PC-3 (cell line): ENCODE measurements at regions not wholly inside any gene's neighbourhood (a gene's known extent, or its start where the extent isn't known, plus 50 kb on each side); places are given as distances from the start of the nearest gene placed in this dataset.

ENCODE experiments used
- ATAC-seq: fragments of 200-7000 bp; cut with Tn5 transposase; 2 replicates; pipeline ENCODE4 v1.9.1; 2020; ENCODE audit warnings: mild to moderate bottlenecking, moderate library complexity
- BruUV-seq: library from RNA; stranded (reverse); fragments of 400-500 nt; replicated peaks from 2 replicates; lab custom pipeline; 2021; lab: Mats Ljungman, UMichigan
- CTCF ChIA-PET: fragments of 300-600 bp; sonication (Branson Sonifier 250); formaldehyde crosslinking; loops from one replicate; lab custom pipeline; 2022; ENCODE audit warnings: antibody characterized with exemption; lab: Charles Lee
- POLR2A ChIA-PET: fragments of 300-600 bp; sonication (Branson Sonifier 250); formaldehyde crosslinking; loops from one replicate; lab custom pipeline; 2022; ENCODE audit warnings: antibody characterized with exemption; ENCODE audit not compliant: unreplicated experiment; lab: Charles Lee
- DNase-seq: peaks from one replicate; pipeline ENCODE4 v3.0.0-alpha.2; 2015
- H2AFZ ChIP-seq: fragments of 300-600 bp; sonication (generic); 2 replicates; pipeline ENCODE4 v1.6.0; 2016; ENCODE audit warnings: antibody characterized with exemption, low read length
- H3F3A ChIP-seq: fragments of 300-600 bp; sonication (generic); one replicate; pipeline ENCODE4 v1.6.0; 2017; ENCODE audit warnings: antibody characterized with exemption, low read length, control low read depth, mild to moderate bottlenecking; ENCODE audit not compliant: unreplicated experiment
- H3K27ac ChIP-seq: fragments of 300-600 bp; sonication (generic); 2 replicates; pipeline ENCODE4 v1.5.1; 2016; ENCODE audit warnings: mild to moderate bottlenecking, low read length
- H3K27me3 ChIP-seq: fragments of 300-600 bp; sonication (generic); 2 replicates; pipeline ENCODE4 v1.6.1; 2016; ENCODE audit warnings: low read length, mixed read lengths
- H3K36me3 ChIP-seq: fragments of 300-600 bp; sonication (generic); 2 replicates; pipeline ENCODE4 v1.6.1; 2016; ENCODE audit warnings: low read depth, mixed run types, low read length, mixed read lengths
- H3K4me1 ChIP-seq: fragments of 300-600 bp; sonication (generic); 2 replicates; pipeline ENCODE4 v1.5.1; 2016; ENCODE audit warnings: low read length; ENCODE audit not compliant: insufficient read depth
- H3K4me2 ChIP-seq: fragments of 300-600 bp; sonication (generic); 2 replicates; pipeline ENCODE4 v1.6.0; 2016; ENCODE audit warnings: low read length
- H3K4me3 ChIP-seq: fragments of 300-600 bp; sonication (generic); 2 replicates; pipeline ENCODE4 v1.5.1; 2016; ENCODE audit warnings: mild to moderate bottlenecking, low read length, mixed read lengths
- H3K79me2 ChIP-seq: fragments of 300-600 bp; sonication (generic); 2 replicates; pipeline ENCODE4 v1.6.1; 2017; ENCODE audit warnings: low read length, mixed read lengths
- H3K9ac ChIP-seq: fragments of 300-600 bp; sonication (generic); 2 replicates; pipeline ENCODE4 v1.6.0; 2016; ENCODE audit warnings: mild to moderate bottlenecking, low read length
- H3K9me2 ChIP-seq: fragments of 300-600 bp; sonication (generic); replicated peaks from 2 replicates; pipeline ENCODE4 v1.6.1; 2016; ENCODE audit warnings: mixed run types, low read length, mixed read lengths
- H3K9me3 ChIP-seq: fragments of 300-600 bp; sonication (generic); 2 replicates; pipeline ENCODE4 v1.6.1; 2016; ENCODE audit warnings: low read length, mixed read lengths
- H4K20me1 ChIP-seq: fragments of 300-600 bp; sonication (generic); 2 replicates; pipeline ENCODE4 v1.6.1; 2016; ENCODE audit warnings: low read length, mixed read lengths
- CTCF ChIP-seq: fragments of 300-600 bp; sonication (generic); conservative IDR thresholded peaks from 2 replicates; pipeline ENCODE4 v1.5.1; 2017; ENCODE audit warnings: antibody characterized with exemption, low read depth, mild to moderate bottlenecking, low read length
- EZH2 ChIP-seq: fragments of 300-600 bp; sonication (generic); IDR thresholded peaks from one replicate; pipeline ENCODE4 v1.6.1; 2017; ENCODE audit warnings: antibody characterized with exemption, mild to moderate bottlenecking, low read length; ENCODE audit not compliant: unreplicated experiment
- EZH2phosphoT487 ChIP-seq: fragments of 300-600 bp; sonication (generic); IDR thresholded peaks from 2 replicates; pipeline ENCODE4 v1.6.1; 2018; ENCODE audit warnings: mild to moderate bottlenecking, antibody characterized with exemption, low read length, borderline replicate concordance
- intact Hi-C: fragments of 100-400 bp; cut with micrococcal nuclease; formaldehyde crosslinking; loops from 2 replicates; pipeline ENCODE4 v1.9.0; 2023

- ATAC-seq, result no peak
- Histone ChIP-seq H3K36me3 (no peaks in the 10 kb centered on the region), H3F3A (no peaks in the 10 kb centered on the region), H3K79me2 (no peaks in the 10 kb centered on the region), H3K4me1 (no peaks in the 10 kb centered on the region), H3K4me3 (no peak overlapping the region), H3K9ac (no peak overlapping the region), H3K9me3 (no peaks in the 10 kb centered on the region), H4K20me1 (no peaks in the 10 kb centered on the region), H3K27me3 (no peaks in the 10 kb centered on the region), H3K9me2 (no peaks in the 10 kb centered on the region), H3K4me2 (no peak overlapping the region), H3K27ac (no peak overlapping the region), H2AFZ (0 out of 2 replicates have a peak overlapping the region, but pooled peaks have one; percentile 42)
- CTCF ChIA-PET, result no interaction called here
- no TSS peak for BruUV-seq
- DNase-seq, result no peak
- no peak for TF ChIP-seq EZH2phosphoT487
- no peak for TF ChIP-seq CTCF
- no peak for TF ChIP-seq EZH2
- intact Hi-C loops, result no loop called here
- POLR2A ChIA-PET, result no interaction called here
Observed at GRCh38 chr6:134527108-134527787, 209.3 kb upstream of the SGK1 start.

- no peak overlapping the region for H3K4me2 ChIP-seq
- ATAC-seq (no peak), DNase-seq (no peak)
- no peak overlapping the region for H3K9ac ChIP-seq
- H3K9me2 ChIP-seq, result no peaks in the 10 kb centered on the region
- no peak overlapping the region for H2AFZ ChIP-seq
- H3K36me3 ChIP-seq, result no peaks in the 10 kb centered on the region
- intact Hi-C loops, result no loop called here
- POLR2A ChIA-PET, result no interaction called here
- H3K9me3 ChIP-seq, result no peaks in the 10 kb centered on the region
- H3K27me3 ChIP-seq, result no peaks in the 10 kb centered on the region
- BruUV-seq, result no TSS peak
- no peaks in the 10 kb centered on the region for H3K79me2 ChIP-seq
- H4K20me1 ChIP-seq, result no peaks in the 10 kb centered on the region
- peaks cover 6% of the 10 kb centered on the region; the same call in 1 of the 2 replicates for H3K4me1 ChIP-seq
- CTCF ChIA-PET, result no interaction called here
- no peaks in the 10 kb centered on the region for H3F3A ChIP-seq
- no peak overlapping the region for H3K4me3 ChIP-seq
- no peak overlapping the region for H3K27ac ChIP-seq
- TF ChIP-seq CTCF (no peak), EZH2phosphoT487 (no peak), EZH2 (no peak)
Observed at GRCh38 chr6:134525190-134525868, 207.4 kb upstream of the SGK1 start.
